Neural crest cell (in vitro differentiated cells): ENCODE measurements at regions not wholly inside any gene's neighbourhood (a gene's known extent, or its start where the extent isn't known, plus 50 kb on each side); places are given as distances from the start of the nearest gene placed in this dataset.
"Not testable (repeated sequence)": the region's sequence is repeated elsewhere in the genome, so short reads cannot be mapped to it uniquely, and the experiment has no call there.

ENCODE experiments used
- DNase-seq: peaks from one replicate; pipeline ENCODE4 v3.0.0; 2021; ENCODE audit warnings: low read depth, mixed read lengths, low spot score
- H3K27ac Mint-ChIP-seq: one replicate; pipeline ENCODE4 v1.8.0; 2021; ENCODE audit warnings: mild to moderate bottlenecking, mixed read lengths; ENCODE audit not compliant: unreplicated experiment
- H3K27me3 Mint-ChIP-seq: 2 replicates; pipeline ENCODE4 v1.8.0; 2021; ENCODE audit warnings: low read depth, mild to moderate bottlenecking, mixed read lengths
- H3K36me3 Mint-ChIP-seq: 2 replicates; pipeline ENCODE4 v1.8.0; 2021; ENCODE audit warnings: low read depth, mild to moderate bottlenecking, mixed read lengths
- H3K4me1 Mint-ChIP-seq: 2 replicates; pipeline ENCODE4 v1.8.0; 2021; ENCODE audit warnings: mixed read lengths
- H3K4me3 Mint-ChIP-seq: one replicate; pipeline ENCODE4 v1.8.0; 2021; ENCODE audit warnings: mild to moderate bottlenecking, mixed read lengths
- H3K9me3 Mint-ChIP-seq: 2 replicates; pipeline ENCODE4 v1.8.0; 2021; ENCODE audit warnings: mixed read lengths
- TF ChIP-seq, protein P1 (sequence below): fragments of 200-600 bp; sonication (generic); conservative IDR thresholded peaks from 2 replicates; pipeline ENCODE4 v1.5.0; 2021; ENCODE audit warnings: antibody characterized with exemption, mild to moderate bottlenecking

DNA sequence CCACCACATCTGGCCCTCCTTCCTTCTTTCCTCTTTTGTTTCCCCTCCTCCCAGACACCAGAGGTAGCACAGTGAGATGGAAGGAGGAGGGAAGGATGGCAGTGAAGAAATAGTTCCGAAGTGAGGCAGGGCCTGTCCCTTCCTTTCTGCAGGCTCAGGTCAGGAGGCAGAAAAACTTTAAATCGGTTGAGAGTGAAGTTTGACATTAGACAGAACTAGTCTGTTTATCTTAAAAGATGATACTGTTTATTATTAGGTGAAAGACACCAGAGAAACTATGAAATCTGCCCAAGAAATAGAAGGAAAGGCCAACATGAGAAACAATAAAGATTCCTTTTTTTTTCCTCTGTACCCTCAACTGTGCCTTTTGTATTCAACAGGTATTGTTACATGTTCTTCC is 670.3 kb downstream of the UTRN start:
- Mint-ChIP-seq H3K27me3 (no peaks in the 10 kb centered on the region), H3K27ac (no peak overlapping the region), H3K4me3 (no peak overlapping the region), H3K36me3 (no peaks in the 10 kb centered on the region), H3K4me1 (peaks cover 7% of the 10 kb centered on the region), H3K9me3 (peaks cover 8% of the 10 kb centered on the region)
- DNase-seq, result no peak
- TF ChIP-seq, protein P1, sequence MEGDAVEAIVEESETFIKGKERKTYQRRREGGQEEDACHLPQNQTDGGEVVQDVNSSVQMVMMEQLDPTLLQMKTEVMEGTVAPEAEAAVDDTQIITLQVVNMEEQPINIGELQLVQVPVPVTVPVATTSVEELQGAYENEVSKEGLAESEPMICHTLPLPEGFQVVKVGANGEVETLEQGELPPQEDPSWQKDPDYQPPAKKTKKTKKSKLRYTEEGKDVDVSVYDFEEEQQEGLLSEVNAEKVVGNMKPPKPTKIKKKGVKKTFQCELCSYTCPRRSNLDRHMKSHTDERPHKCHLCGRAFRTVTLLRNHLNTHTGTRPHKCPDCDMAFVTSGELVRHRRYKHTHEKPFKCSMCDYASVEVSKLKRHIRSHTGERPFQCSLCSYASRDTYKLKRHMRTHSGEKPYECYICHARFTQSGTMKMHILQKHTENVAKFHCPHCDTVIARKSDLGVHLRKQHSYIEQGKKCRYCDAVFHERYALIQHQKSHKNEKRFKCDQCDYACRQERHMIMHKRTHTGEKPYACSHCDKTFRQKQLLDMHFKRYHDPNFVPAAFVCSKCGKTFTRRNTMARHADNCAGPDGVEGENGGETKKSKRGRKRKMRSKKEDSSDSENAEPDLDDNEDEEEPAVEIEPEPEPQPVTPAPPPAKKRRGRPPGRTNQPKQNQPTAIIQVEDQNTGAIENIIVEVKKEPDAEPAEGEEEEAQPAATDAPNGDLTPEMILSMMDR, result no peak

DNA sequence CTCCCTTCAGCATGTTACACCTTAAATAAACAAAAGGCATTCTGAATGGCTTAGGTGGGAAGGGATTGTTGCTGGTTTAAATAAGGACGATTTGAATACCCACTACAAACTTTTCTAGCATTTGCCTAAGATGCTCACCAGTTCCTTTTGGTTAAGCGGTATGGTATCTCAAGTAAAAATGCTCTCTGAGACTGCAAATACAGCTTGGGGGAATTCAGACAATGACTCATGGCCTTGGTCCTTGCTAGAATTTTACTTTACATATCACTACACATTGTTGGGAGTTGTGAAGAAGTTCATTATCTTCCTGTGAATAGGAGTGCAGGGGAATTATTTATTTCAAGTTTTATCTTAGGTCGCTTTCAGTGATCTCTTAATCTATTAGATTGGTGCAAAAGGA is 670.7 kb downstream of the UTRN start:
- Mint-ChIP-seq H3K27ac (no peak overlapping the region), H3K4me1 (peaks cover 7% of the 10 kb centered on the region), H3K9me3 (peaks cover 7% of the 10 kb centered on the region), H3K4me3 (no peak overlapping the region), H3K27me3 (no peaks in the 10 kb centered on the region), H3K36me3 (no peaks in the 10 kb centered on the region)
- TF ChIP-seq, protein P1, result no peak
- no peak for DNase-seq

DNA sequence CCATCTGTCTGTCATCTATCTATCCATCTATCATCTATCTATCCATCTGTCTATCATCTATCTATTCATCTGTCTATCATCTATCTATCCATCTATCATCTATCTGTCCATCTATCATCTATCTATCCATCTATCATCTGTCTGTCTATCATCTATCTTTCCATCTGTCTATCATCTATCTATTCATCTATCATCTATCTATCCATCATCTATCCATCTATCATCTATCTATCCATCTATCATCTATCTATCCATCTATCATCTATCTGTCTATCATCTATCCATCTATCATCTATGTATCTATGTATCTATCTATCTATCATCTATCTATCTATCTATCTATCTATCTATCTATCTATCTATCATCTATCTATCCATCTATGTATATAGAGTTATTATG is 671.6 kb downstream of the UTRN start:
- H3K4me1 Mint-ChIP-seq, H3K27me3 Mint-ChIP-seq, H3K9me3 Mint-ChIP-seq, DNase-seq, H3K4me3 Mint-ChIP-seq, H3K36me3 Mint-ChIP-seq, H3K27ac Mint-ChIP-seq: not testable (repeated sequence)

DNA sequence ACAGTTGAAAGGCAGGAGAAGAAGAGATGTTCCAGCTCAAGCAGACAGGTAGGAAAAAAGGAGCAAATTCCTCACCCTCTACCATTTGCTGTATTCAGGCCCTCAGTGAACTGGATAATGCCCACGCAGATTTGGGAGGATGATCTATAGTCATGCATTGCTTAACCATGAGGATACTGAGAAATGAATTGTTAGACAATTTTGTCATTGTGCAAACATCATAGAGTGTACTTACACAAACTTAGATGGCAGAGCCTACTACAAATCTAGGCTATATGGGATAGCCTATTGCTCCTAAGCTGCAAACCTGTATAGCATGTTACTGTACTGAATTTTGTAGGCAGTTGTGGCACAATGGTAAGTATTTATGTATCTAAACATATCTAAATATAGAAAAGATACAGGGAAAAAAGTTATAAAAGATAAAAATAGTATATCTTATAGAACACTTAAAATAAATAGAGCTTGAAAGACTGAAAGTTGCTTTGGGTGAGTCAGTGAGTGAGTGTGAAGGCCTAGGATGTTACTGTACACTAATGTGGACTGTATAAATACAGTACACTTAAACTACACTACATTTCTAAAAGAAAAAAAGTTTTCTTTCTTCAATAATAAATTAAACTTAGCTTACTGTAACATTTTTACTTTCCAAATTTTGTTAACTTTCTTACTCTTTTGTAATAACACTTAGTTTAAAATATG is 672.3 kb downstream of the UTRN start:
- no peak overlapping the region for H3K4me3 Mint-ChIP-seq
- no peak for DNase-seq
- H3K9me3 Mint-ChIP-seq, result peaks cover 4% of the 10 kb centered on the region
- H3K4me1 Mint-ChIP-seq, result peaks cover 7% of the 10 kb centered on the region
- no peaks in the 10 kb centered on the region for H3K36me3 Mint-ChIP-seq
- H3K27ac Mint-ChIP-seq, result no peak overlapping the region
- H3K27me3 Mint-ChIP-seq, result no peaks in the 10 kb centered on the region
- TF ChIP-seq, protein P1, result no peak

DNA sequence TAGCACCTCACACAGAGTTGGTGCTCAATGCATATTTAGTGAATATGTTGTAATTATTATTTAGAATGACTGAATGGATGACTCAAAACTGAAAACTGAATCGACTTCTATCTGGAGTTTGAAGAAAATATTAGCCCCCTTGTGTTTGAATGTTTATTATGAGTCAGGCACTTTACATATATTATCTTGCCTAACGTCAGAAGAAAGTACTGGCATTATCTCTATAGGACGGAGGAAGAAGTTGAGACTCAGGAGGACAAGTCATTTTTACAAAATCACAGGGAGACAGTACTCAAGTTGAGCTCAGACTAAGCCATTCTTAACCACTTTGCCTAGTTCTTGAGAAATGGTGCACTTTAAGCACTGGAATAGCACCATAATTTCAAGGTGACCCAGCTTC is 684.0 kb downstream of the UTRN start:
- DNase-seq, result no peak
- Mint-ChIP-seq H3K27ac (no peak overlapping the region), H3K9me3 (peaks cover 3% of the 10 kb centered on the region), H3K27me3 (no peaks in the 10 kb centered on the region), H3K36me3 (no peaks in the 10 kb centered on the region), H3K4me1 (peaks cover 6% of the 10 kb centered on the region), H3K4me3 (no peak overlapping the region)
- TF ChIP-seq, protein P1, result no peak

DNA sequence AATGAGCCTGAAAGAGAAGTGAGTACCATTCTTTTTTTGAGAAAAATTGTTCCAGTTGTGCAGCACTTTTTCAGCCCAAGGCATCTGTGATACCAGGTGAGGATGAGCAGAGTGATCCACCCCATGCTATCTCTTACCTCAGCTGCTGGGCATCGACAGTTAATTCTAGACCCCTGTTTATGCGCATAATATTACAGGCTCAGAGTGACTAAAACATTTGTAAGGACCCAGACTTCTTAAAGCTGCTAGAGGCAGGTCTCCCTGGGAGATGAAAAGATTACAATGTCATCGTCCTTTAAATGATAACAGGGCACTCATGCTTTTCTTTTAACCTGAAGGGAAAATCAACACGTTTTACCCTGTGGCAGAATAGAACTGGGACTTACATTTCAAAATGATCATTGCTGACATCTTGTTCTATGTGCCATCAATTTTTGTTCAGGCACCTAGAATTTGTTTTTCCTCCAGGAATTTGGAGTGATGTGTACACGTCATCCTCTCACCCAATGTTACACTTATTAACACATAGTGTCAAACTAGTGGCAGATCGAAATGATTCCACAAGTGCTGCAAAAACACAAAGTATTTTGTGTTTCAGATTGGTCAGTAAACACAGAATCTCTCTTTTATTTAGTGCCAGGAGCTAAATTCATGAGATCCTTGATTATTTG is 684.6 kb downstream of the UTRN start:
- H3K27me3 Mint-ChIP-seq, result no peaks in the 10 kb centered on the region
- TF ChIP-seq, protein P1, result no peak
- no peak overlapping the region for H3K4me3 Mint-ChIP-seq
- peaks cover 3% of the 10 kb centered on the region for H3K9me3 Mint-ChIP-seq
- no peak overlapping the region for H3K27ac Mint-ChIP-seq
- no peaks in the 10 kb centered on the region for H3K36me3 Mint-ChIP-seq
- peaks cover 6% of the 10 kb centered on the region for H3K4me1 Mint-ChIP-seq
- no peak for DNase-seq

DNA sequence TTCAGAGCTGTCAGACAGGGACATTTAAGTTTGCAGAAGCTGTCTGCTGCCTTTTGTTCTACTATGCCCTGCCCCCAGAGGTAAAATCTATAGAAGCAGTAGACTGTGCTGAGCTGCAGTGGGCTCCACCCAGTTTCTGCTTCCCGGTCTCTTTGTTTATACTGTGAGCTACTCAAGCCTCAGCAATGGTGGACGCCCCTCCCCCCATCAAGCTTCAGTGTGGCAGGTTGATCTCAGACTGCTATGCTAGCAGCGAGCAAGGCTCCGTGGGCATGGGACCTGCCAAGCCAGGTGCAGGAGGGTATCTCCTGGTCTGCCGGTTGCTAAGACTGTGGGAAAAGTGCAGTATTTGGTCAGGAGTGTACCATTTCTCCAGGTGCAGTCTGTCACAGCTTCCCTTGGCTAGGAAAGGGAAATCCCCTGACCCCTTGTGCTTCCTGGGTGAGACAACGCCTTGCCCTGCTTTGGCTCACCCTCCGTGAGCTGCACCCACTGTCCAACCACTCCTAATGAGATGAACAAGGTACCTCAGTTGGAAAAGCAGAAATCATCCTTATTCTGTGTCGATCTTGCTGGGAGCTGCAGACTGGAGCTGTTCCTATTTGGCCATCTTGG is 692.2 kb downstream of the UTRN start:
- peak overlapping the region; percentile 96 for H3K27ac Mint-ChIP-seq
- not testable (repeated sequence) for H3K36me3 Mint-ChIP-seq, H3K9me3 Mint-ChIP-seq, H3K27me3 Mint-ChIP-seq
- DNase-seq, result peak; percentile 36
- H3K4me3 Mint-ChIP-seq, result peak overlapping the region; percentile 52
- peaks cover 16% of the 10 kb centered on the region for H3K4me1 Mint-ChIP-seq
